ENCODE measurements at regions not wholly inside any gene's neighbourhood (a gene's known extent, or its start where the extent isn't known, plus 50 kb on each side); places are given as distances from the start of the nearest gene placed in this dataset.
"Not testable (repeated sequence)": the region's sequence is repeated elsewhere in the genome, so short reads cannot be mapped to it uniquely, and the experiment has no call there.

GRCh38 chr1:199490769-199491527, 536.6 kb upstream of the NR5A2 start:
- TF ChIP-seq CTCF (IDR thresholded peaks at IDR 0.05; ENCODE audit: control extremely low read depth, extremely low read depth, low read depth, missing control alignments): no peak
- CTCF ChIA-PET: no interaction called here
- POLR2A ChIA-PET: no interaction called here
- DNase-seq (ENCODE audit: extremely low spot score): no peak

GRCh38 chr1:199495432-199495831, 532.1 kb upstream of the NR5A2 start:
- ChIA-PET CTCF (interaction anchor here (1.2 kb wide), 1 partner anchor 11 kb away, joined by 4 read pairs; no protein-coding TSS in a partner anchor), POLR2A (no interaction called here)
- TF ChIP-seq CTCF (IDR thresholded peaks at IDR 0.05; ENCODE audit: control extremely low read depth, extremely low read depth, low read depth, missing control alignments): no peak
- DNase-seq (ENCODE audit: extremely low spot score): no peak

GRCh38 chr1:199498802-199499201, 528.7 kb upstream of the NR5A2 start:
- POLR2A ChIA-PET; DNase-seq (ENCODE audit: extremely low spot score); CTCF ChIA-PET: not testable (repeated sequence)

GRCh38 chr1:199508072-199508471, 519.4 kb upstream of the NR5A2 start:
- POLR2A ChIA-PET: no interaction called here
- CTCF ChIA-PET: interaction anchor here (1.1 kb wide), 1 partner anchor 24 kb away, joined by 3 read pairs; no protein-coding TSS in a partner anchor
- no peak for TF ChIP-seq CTCF (IDR thresholded peaks at IDR 0.05; ENCODE audit: control extremely low read depth, extremely low read depth, low read depth, missing control alignments)
- no peak for DNase-seq (ENCODE audit: extremely low spot score)

- no peak for DNase-seq (ENCODE audit: extremely low spot score)
These were observed 518.9 kb upstream of the NR5A2 start for GRCh38 chr1:199508653-199509052.

GRCh38 chr1:199509456-199509855, 518.1 kb upstream of the NR5A2 start:
- no peak for TF ChIP-seq CTCF (IDR thresholded peaks at IDR 0.05; ENCODE audit: control extremely low read depth, extremely low read depth, low read depth, missing control alignments)
- DNase-seq (ENCODE audit: extremely low spot score): no peak
- CTCF ChIA-PET: no interaction called here
- POLR2A ChIA-PET: no interaction called here

More at GRCh38 chr1:199508653-199509052, 518.9 kb upstream of the NR5A2 start:
- ChIA-PET POLR2A (no interaction called here), CTCF (interaction anchor here (1.1 kb wide), 1 partner anchor 24 kb away, joined by 3 read pairs; no protein-coding TSS in a partner anchor)
- TF ChIP-seq CTCF (IDR thresholded peaks at IDR 0.05; ENCODE audit: control extremely low read depth, extremely low read depth, low read depth, missing control alignments): no peak

GRCh38 chr1:199510314-199510713, 517.2 kb upstream of the NR5A2 start:
- no peak for DNase-seq (ENCODE audit: extremely low spot score)
- POLR2A ChIA-PET: no interaction called here
- TF ChIP-seq CTCF (IDR thresholded peaks at IDR 0.05; ENCODE audit: control extremely low read depth, extremely low read depth, low read depth, missing control alignments): no peak
- CTCF ChIA-PET: no interaction called here
